Epithelial cell of proximal tubule (primary cell): ENCODE measurements at regions not wholly inside any gene's neighbourhood (a gene's known extent, or its start where the extent isn't known, plus 50 kb on each side); places are given as distances from the start of the nearest gene placed in this dataset.

Source experiments
- DNase-seq: peaks from one replicate; pipeline ENCODE4 v3.0.0-alpha.2; 2011; ENCODE audit warnings: low read depth
- H3K4me3 ChIP-seq: 2 replicates; pipeline ENCODE4 v1.5.1; 2011; ENCODE audit warnings: low read depth, mild to moderate bottlenecking, low read length
- TF ChIP-seq, protein P1 (sequence below): conservative IDR thresholded peaks from 2 replicates; pipeline ENCODE4 v1.5.1; 2012; ENCODE audit warnings: low read depth, mild to moderate bottlenecking, low read length

DNA sequence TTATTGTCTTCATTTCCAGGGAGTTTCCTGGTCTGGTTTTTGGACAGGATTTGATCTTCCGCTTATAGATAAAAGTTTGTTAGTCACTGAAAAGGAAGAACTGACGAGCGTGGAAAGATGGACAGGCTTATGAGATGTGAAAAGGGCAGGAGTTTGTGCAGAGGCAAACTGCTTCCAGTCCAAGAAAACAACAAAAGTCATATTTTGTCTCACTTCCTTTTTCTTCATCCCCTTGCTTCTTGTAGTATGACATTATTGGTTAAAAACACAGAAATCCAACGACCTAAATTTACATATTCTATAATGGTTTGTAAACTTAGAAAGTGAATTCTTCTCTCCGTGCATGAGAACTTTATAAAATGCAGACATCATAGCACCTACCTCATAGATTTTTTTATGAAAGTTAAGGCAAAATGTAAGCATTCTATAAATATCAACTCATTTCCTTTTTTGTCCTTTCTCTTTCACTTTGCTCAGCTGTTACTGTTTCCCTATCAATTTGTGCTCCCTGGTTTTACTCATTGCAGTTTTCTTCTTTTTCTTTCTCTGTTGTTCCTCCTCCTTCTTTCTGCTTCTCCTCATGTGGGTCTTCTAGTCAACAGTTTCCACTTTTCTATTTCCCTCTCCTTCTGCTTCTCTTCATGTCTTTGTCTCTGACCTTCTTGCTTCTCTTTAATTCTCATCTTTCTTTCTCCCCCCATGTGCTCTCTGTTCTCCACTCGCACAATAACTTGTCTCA lies 370.2 kb downstream of the ARL4A start:
- no peak for DNase-seq
- TF ChIP-seq, protein P1, sequence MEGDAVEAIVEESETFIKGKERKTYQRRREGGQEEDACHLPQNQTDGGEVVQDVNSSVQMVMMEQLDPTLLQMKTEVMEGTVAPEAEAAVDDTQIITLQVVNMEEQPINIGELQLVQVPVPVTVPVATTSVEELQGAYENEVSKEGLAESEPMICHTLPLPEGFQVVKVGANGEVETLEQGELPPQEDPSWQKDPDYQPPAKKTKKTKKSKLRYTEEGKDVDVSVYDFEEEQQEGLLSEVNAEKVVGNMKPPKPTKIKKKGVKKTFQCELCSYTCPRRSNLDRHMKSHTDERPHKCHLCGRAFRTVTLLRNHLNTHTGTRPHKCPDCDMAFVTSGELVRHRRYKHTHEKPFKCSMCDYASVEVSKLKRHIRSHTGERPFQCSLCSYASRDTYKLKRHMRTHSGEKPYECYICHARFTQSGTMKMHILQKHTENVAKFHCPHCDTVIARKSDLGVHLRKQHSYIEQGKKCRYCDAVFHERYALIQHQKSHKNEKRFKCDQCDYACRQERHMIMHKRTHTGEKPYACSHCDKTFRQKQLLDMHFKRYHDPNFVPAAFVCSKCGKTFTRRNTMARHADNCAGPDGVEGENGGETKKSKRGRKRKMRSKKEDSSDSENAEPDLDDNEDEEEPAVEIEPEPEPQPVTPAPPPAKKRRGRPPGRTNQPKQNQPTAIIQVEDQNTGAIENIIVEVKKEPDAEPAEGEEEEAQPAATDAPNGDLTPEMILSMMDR = no peak
- H3K4me3 ChIP-seq = no peak overlapping the region

DNA sequence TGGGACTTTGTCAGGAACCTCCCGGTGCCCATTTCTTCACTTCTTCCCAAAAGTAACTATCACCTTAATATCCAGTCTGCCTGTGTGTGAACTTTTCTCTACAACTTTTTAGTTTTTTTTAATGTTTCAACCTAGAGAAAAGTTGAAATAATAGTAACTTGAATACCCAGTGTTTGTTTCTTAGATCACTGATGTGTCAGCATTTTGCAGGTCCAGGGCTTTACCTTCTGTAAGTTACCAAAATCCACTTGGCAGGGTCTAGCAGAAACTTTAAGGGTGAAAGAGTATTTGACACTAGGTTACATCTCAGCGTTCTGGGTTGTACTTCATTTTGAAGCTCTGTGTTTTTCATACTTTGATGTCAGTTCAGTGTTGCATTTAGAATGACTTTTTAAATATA lies 372.7 kb downstream of the ARL4A start:
- no peak for DNase-seq
- TF ChIP-seq, protein P1 = no peak
- H3K4me3 ChIP-seq = no peak overlapping the region

DNA sequence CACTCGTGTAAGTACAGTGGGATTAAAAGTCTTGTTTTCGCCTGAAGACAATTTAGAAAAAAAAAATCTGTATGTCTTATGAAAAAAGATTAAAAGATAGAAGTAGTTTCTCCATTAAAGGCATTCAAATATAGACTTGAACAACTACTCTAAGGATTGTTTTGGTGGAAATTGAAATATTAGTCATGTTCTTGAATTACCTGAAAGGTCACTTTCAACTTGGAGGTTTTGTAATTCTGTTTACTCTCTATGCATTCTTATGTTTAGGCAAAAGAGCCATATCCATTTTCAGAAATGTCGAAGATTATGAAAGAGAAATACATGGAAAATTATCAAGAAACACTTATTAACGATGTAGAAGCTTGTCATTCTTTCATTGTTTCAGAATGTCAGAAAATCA lies 373.7 kb downstream of the ARL4A start:
- no peak for DNase-seq
- no peak overlapping the region for H3K4me3 ChIP-seq
- TF ChIP-seq, protein P1 = no peak

DNA sequence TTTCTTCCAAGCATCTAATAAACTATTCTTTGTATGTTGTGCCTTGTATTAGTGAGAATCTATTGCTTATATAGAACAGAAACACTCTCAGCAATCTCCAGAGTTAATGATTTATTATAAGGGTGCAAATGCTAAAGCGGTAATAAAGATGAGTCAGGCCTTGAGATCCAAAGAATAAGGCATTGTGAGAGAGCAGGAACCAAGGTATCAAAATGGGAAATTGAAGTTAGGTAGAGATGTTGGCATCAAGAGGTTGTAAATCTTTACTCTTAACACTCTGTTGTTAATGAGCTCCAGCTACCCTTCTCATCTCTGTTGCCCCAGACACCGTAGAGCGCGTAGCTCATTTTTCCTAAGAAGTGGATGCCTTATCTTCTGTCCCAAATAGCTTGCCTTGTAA lies 375.2 kb downstream of the ARL4A start:
- TF ChIP-seq, protein P1 = no peak
- DNase-seq = no peak
- H3K4me3 ChIP-seq = no peak overlapping the region

DNA sequence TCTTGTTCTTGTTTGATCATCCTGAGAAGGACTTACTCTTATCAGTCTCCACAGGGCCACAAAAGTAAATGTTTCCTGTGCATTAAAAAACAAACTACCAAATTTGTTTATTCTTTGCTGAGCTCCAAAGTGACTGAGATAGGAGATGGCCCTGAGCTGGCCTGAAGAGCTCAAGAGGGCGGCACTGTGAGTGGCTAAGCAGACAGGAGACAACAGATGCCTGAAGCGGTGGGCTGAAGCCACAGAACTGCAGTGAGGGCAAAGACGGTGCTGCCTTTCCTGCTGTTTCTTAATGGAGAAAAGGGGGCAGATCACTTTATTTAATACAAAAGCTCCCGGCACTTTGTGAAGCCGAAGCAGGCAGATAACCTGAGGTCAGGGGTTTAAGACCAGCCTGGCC lies 379.6 kb downstream of the ARL4A start:
- no peak overlapping the region for H3K4me3 ChIP-seq
- no peak for DNase-seq
- TF ChIP-seq, protein P1 = no peak

DNA sequence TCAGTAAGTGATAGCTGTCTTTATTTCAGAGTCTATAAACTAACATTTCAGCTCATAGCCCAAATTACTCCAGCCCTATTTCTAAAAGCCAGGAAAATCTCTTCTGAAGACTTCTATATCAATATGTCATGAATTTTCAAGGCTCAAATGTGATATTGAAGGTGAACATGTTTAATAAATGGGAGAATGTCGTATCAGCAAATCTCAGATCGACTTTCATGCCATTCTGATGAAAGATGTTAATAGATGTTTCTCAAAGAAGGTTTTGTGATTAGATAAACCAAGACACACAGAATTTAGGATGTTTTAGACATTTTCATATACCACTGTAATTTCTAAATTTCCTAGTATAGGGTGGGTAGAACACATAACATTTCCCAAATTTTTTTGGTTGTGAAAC lies 380.6 kb downstream of the ARL4A start:
- TF ChIP-seq, protein P1 = no peak
- no peak overlapping the region for H3K4me3 ChIP-seq
- no peak for DNase-seq

DNA sequence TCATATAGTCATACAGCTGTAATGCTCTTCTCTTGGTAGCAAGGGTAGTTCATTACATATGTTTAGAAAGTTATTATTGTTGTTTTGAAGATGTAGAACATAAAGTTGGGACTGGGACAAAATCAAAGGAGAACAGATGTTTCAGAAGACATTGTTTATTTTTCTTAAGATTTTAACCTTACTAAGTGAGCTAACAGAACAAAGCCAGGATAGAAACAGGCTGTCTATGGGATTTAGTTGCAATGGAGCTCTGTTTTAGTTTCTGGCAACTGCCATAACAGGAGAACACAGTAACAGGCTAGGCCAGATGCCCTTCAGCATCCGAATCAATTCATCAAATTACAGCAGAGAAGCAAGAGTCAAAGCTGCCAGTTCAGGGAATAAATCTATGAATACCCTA lies 382.4 kb downstream of the ARL4A start:
- TF ChIP-seq, protein P1 = no peak
- no peak overlapping the region for H3K4me3 ChIP-seq
- DNase-seq = no peak
